ENCODE measurements at regions not wholly inside any gene's neighbourhood (a gene's known extent, or its start where the extent isn't known, plus 50 kb on each side); places are given as distances from the start of the nearest gene placed in this dataset.
A peak's percentile ranks its signal among the peaks of the same experiment; 100 is the strongest.
"Not testable (repeated sequence)": the region's sequence is repeated elsewhere in the genome, so short reads cannot be mapped to it uniquely, and the experiment has no call there.

DNA sequence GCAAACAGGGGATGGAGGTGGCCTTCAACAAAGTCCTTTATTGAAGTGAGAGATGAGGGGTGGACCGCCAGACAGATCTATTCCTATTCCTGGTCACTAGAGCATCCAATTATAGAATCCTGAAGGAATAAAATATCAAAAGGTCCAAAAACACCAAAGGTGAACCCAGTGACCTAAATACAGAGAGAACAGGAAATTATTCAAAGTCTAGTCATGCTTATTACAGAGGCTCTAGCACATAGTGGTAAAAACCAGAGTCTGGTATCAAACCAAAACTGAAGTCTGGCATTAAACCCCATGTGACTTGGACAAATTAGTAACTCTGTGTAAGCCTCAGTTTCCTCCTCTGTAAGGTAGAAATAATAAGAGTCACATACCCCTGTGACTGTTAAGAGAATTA is 100.5 kb upstream of the SNX2 start:
- DNase-seq, result no peak

DNA sequence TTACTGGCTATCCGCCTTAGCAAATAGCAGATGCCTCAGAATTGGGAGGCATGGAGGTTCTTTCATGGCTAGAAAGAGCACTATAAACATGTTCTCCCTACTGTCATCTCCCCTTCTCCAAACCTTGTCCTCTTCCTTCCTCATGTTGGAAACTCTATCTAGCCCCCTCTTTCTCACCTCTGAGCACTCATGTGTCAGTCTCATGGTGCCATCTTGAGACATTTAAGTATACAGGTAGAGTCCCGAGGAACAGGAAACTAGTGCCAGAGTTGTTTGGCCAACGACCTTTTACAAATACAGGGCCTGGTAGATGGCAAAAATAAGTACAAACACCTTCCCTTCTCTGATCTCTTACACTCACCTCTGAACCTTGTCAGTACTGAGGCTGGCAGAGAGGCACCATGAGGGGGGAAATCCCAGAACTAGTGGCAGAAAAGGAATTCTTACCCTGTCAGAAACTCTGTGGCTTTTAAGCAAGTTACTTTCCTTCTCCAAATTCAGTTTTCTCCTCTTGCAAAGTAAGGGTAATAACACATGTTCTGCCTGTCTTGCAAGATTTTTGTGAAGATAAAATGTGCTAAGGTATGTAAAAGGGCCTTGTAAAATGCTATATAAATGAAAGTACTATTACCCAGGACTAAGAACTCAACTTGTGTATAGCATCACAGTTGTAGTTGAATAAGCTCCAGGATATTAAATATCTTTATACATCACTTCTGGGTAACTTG is 94.1 kb upstream of the SNX2 start:
- no peak for DNase-seq

DNA sequence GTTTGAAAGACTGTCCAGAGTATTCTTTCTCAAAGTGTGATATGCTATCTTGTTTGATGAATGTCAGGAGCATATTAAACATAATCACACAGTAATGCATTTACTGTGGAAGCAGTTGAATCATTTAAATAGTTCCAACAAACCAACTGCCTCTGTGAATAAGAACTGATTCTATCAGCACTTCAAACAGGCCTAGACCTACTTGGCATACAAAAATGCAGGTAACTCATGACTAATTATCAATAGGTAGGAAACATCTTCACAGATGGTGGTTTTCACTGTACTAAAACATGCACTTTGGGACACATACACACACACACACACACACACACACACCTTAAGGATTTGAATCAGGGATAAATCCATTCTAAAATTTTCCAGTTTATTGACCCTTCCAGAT is 91.2 kb upstream of the SNX2 start:
- no peak for DNase-seq

DNA sequence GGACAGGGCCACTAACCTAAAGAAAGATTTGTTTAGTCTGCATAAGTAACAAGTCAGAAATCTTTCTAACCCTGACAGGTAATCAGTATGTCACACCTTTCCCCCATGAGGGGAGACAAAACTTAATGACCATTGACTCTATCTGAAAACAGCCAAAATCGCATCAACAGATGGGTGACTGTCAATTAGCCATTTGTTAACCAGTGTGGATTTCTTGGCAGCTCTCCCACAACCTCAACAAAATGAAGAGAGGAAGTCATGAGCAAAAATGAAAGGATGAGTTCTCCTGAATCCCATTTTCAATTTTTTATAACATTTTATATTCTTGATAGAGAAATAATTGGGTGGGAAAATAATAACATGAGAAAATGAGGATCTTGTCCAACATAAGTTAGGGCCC is 84.6 kb upstream of the SNX2 start:
- no peak for DNase-seq

DNA sequence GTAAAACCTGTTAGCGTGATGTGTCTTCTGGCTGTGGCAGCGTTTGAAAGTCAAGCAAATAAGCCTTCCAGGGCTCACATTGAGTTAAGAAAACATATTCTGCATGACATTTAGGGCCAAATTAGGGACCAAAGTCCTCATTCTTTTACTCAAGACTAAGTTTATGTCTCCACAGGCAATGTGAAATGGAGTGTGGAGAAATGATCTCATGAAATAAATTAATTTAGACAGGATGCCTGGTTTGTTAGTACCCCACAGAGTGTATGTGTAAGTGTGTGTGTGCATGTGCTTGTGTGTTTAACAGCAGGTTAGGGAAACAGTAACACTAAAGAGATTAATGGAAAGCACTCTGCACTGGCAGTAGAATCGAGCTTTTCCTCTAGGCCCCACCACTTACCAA is 82.9 kb upstream of the SNX2 start:
- DNase-seq, result no peak

DNA sequence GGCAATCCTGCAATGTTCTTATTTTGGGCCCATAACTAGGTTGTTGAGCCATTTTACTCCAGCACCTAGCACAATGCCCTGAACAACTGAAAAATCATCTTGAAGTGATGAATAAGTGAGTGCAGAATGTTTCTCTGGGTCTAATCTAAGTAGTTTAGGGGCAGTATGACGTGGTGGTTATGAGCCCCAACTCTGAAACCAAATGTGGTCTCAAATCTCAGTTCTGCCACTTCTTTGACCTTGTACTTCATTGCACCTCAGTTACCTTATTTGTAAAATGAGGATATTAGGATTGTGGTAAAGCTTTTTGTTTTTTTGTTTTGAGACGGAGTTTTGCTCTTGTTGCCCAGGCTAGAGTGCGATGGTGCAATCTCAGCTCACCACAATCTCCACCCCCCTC is 80.9 kb upstream of the SNX2 start:
- DNase-seq, result no peak

DNA sequence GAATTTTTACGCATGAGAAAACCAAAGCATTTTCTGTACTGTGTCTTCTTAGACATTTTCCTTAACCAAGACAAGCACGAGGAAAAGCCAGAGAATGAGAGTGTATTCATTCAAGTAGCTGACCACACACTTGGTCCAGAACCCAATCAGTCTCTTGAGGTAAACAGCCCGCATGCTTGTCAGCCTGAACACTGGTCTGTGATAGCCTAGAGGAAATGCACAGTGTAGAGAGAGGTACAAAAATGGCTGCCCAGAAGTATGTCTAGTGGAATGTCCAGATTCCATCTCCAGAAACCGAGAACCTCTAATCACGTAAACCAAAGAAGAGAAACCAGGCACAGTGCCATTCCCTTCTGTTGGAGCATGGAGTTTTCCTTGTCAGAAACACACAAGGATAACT is 80.0 kb upstream of the SNX2 start:
- DNase-seq, result no peak

DNA sequence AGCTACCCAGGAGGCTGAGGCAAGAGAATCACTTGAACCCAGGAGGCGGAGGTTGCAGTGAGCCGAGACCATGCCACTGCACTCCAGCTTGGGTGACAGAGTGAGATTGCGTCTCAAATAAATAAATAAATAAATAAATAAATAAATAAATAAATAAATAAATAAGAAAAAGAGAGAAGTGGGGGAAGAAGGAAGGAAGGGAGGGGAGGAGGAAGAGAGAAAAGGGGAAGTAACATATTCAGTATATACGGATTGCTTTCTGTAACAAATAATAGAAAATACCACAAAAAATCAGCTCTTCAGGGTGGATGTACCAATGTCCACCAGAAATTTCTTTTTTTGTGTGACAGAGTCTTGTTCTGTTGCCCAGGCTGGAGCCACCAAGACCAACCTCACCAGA is 78.1 kb upstream of the SNX2 start:
- not testable (repeated sequence) for DNase-seq

DNA sequence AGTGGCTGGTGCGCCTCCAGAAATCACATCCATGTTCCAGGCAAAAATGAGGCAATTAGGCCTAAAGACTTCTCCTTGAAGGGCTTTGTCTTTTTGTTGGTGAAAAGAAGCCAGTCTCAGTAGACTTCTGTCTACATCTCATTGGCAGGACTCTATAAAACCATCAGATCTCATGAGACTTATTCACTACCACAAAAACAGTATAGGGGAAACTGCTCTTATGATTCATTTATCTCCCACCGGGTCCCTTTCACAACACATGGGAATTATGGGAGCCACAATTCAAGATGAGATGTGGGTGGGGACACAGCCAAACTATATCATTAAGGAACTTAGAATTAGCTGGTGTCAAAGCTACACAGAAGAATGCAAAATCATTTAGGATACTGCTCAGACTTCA is 77.7 kb upstream of the SNX2 start:
- DNase-seq, result no peak

DNA sequence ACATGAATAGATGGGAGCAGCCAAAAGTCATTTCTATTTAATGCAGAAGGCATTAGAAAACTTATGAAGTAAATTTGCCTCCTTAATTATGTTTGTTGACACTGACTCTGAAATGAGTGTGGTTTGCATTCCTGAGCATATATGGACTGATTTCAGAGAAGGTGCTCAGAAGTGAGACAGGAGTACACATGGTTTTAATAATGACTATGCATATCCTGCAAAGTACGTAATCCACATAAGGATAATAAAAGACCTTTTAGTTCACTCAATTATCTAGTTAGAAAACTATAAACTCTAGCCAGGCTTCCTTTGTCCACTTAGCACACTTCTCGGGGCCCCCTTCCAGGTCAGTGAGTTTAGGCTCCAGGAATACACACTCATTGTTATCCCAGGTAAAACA is 75.7 kb upstream of the SNX2 start:
- no peak for DNase-seq

DNA sequence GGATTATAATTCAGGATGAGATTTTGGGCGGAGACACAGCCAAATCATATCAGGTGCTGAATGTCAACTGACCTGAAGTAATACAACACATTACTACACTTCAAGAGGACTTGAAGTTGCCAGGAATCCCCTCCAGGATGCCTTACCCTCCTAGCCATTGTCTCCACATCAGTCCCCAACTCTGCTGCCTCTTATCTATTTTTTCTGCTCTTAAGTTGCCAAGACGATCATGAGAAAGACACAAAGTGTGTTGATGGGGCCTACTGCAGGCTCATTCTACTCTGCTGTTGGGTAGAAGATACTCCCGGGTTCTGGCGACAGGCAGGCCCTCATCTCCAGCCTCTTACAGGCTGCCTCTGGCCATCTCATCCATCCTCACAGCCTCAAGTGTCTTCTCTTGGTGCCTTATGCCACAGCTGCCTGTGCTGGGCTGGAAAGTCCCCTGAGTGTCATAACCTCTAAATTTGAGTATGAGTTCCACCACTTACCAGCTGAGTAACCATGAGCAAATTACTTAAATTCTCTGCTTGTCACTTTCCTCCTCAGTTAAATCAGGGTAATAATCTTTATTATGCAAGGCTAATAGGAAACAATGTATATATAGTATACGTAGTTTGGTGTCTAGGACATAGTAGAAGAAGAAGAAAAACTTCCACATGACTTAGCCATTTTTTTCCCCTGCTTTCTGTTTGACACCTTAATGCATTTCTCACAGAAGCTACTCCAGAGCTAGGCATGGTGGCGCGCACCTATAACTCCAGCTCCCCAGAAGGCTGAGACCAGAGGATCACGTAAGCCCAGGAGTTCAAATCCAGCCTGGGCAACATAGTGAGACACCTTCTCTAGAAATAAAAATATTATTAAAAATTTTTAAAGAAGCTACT is 73.0 kb upstream of the SNX2 start:
- DNase-seq, result peak; percentile 8

DNA sequence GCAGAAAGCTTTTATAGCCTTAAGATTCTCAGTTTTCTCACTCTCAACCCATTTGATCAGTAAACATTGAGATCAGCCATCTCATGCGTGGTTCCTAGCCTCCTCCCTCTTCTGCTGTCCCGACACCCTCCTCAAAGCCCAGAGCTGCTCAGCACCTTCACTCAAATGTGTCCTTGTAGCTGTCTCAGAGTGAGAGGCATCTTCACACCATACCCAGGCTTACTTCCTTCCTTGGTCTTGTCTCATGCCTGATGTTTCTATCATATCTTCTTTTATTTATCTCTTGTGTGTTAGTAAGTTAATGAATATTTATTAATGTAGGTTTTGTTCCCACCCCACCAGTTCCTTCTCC is 72.4 kb upstream of the SNX2 start:
- DNase-seq, result no peak

DNA sequence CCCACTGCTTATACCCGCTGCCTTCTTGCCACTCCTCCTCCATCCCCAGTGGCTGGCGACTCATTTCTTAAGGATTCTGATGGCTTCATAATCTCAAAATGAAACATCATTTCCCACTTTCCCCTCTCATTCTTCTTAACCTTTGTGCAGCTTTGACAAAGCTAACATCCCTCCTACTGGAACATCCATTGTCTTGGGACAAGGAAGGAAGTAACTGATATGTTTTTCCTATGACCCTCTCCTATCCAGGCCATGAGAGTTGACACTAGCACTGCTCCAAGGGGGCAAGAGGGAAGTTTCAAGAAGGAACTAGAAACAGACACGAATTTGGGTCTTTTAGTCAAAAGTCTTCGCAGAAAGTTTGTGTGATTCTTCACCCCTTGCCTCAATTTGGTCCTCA is 71.7 kb upstream of the SNX2 start:
- no peak for DNase-seq

DNA sequence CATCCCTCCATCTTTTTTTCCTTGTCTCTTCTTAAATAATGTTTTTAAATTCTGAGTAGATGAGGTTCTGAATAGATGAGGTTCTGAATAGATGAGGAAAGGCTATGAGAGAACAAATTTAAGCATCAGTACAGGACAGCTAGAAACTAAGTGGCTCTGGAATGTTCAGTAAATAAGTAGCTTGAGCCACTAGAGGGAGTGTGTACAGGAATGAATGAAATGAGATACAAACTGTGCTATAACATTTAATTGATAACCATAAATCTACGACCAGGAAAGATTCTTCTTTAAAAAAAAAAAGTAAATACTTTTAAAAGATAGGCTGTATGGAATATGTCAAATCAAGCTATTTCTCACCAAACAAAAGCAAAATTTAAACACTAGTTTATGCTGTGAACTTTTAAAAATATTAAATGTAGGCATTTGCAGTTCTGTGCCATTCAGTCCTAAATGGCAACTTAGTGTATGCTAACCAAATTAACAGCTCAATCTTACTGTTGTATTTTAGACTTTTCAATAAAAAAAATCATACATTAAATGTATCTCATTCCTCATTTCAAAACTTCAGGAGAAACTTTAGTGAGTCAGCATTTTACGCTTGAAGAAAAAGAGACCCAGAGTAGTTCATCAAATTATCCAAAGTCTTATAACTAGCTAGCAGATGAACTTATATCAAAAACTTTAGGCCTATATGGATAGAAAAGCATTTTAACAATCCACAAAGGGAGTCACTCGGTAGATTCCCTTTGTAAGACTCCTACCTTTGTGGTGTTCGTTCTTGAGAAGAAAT is 70.4 kb upstream of the SNX2 start:
- no peak for DNase-seq

DNA sequence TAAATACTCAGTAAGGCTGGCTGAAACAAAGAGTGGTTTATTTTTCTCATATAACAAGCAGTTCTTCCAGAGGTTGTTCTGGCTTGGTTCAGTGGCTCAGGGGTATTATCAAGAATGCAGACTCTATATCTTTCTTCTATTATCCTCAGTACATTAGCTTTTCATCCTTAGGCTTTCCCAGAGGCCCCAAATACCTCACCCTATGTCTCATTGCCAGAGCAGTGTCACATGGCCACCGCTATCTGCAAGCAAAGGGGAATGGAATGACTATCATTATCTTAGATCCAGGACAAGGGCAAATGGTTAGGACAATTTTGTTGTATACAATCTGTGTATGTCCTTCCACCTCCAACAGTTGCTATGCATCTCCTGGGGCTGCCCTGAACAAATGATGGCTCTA is 69.0 kb upstream of the SNX2 start:
- no peak for DNase-seq

DNA sequence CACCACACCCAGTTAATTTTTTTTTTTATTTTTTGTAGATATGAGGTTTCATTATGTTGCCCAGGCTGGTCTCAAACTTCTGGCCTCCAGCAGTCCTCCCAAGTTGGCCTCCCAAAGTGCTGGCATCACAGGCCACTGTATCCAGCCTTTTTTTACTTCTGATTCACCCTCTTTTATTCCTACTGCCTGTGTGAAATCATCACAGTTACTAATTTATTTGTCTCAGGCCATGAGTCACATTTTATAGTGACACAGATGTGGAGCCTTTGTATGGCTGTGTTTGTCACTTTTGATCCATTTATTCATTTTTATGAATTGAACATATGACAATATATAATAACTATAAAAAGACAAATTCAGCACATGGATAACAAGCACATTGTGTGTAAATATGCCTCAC is 67.1 kb upstream of the SNX2 start:
- no peak for DNase-seq

DNA sequence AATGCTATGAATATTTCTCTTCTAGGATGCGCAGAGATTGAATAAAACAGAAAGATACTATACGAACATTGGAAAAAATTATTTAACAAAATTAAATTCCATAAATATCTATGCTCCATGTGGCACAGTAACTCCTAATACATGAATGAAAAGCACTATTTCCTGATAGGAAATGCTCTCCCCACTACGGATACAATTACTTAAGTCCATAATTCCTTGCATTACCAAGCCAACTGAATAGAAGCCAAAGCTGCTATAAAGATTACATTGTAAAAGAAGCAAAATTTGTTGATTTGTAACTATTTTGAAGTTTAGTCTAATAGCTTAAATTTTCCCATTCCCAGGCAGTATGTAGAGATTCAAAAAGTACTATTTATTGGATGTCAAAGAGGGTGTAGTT is 61.8 kb upstream of the SNX2 start:
- DNase-seq, result no peak

DNA sequence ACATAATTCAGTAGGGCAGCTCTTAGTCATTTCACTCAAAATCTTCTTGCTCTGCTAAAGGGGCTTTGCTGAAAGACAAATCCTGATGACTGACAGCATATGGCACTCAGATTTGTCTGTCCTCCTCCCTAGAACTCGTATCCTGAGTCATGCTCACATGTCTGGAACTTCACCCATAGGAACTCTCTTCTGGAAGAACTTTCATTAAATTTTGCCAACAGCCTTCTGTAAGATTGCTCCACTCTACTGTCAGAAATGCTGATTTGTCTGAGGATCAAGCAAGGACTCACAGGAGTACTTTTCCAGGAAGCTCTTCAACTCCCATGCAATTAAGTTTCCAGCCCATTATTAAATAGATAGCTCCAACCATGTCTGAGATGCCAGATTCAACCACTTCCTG is 59.8 kb upstream of the SNX2 start:
- no peak for DNase-seq

DNA sequence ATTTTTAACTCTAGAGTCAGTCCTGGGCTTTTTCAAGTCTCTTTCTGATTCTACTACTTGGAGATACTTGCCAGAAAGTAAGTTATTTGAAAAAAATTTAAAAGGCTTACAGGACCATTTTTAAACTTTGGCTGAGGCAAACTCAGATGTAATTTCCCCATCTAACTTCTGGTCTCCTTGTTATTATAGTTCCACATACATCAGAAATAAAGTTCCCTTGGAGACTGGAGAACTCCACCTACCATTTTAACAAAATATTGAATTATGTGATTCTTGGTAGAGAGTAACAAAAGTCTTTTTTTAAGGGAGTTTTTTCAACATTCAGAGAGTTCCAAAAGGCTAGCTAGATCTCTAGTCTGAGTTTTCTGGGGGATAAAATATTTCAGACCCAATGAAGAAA is 56.3 kb upstream of the SNX2 start:
- DNase-seq, result no peak

DNA sequence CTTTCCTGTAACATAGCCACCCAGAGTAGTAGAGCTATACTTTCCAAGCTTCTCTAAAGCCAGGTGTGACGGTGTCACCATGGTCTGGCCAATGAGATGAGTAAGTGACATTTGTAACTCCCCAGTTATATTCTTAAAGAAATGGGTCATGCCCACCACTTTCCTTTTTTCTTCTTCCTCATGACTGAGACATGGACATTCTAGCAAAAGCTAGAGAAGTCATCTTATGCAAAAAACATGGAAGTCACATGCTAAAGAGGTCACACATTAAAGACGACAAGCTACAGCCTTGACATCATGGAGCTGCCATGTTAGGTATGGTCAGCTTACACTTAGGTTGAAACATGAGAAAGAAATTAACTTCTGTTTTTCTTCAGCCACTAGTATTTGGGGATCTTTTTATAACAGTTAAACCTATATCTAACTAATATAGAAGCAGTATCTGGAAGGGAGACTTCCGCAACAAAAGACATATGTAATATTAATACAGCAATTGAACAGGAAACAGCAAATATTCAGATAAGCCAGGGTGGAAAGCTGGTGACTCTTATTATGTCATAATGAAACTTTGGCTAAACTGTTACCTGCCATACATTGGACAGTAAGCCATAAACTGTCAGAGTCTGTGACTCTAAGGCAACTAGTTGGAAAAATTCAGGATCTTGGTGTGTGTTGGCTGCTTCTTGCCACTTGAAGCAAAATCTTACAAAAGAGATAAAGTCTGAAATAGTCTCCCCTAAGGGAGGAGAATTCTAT is 54.7 kb upstream of the SNX2 start:
- DNase-seq, result no peak

DNA sequence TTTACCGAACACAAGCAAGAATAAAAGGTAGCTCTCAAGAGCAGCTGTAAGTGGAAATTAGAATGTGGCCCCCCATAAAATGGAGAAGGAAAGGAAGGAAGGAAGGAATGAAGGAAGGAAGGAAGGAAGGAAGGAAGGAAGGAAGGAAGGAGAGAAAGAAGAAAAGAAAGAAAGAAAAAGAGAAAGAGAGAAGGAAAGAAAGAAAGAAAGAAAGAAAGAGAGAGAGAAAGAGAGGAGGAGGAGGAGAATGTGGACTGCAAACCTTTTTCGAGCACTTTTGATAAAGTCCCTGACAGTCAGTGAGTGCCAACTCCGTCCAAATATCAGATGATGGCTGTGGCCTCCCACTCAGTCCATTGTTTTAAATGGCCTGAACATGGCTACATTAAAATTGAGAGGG is 53.8 kb upstream of the SNX2 start:
- no peak for DNase-seq

DNA sequence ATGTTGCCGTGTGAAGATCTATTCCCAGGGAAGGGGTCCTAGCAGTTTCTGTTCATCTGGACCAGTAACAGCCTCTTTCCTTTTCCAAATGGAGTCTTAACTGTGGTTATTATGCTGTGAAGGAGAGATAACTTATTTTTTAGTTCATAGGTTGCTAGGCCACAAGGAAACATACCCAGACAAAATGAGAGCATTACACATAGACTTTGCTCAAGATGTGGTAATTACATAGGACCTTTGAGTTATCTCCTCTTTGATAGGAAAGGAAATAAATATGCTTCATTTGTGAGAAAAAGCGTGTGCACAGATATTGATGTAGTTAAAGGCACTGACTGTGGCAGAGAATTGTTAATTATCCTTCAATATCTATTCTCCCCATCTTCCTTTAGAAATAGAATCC is 52.5 kb upstream of the SNX2 start:
- DNase-seq, result no peak
